ENCODE measurements at regions not wholly inside any gene's neighbourhood (a gene's known extent, or its start where the extent isn't known, plus 50 kb on each side); places are given as distances from the start of the nearest gene placed in this dataset.

GRCh38 chr20:40493549-40493948 lies 195.5 kb downstream of the MAFB start:
- Histone ChIP-seq H3K23ac (ENCODE audit: low read depth, low read length, poor library complexity) (no peak overlapping the region), H2AK5ac (ENCODE audit: low read depth, low read length) (no peak overlapping the region), H3K4ac (ENCODE audit: low read length) (no peak overlapping the region), H2AFZ (ENCODE audit: low read length) (no peak overlapping the region), H3K9me3 (replicated peaks in 1 of 2; ENCODE audit: control insufficient read depth in 2 of 2, insufficient read depth in 1 of 2, low read depth in 1 of 2, low read length in 2 of 2) (no peaks in the 10 kb centered on the region), H3K4me1 (ENCODE audit: control insufficient read depth in 2 of 2, insufficient read depth in 1 of 2, low read depth in 1 of 2, low read length in 2 of 2) (no peaks in the 10 kb centered on the region), H3K4me2 (ENCODE audit: insufficient read depth, low read length, poor library complexity, severe bottlenecking) (no peak overlapping the region), H3K79me1 (ENCODE audit: low read depth, low read length) (no peaks in the 10 kb centered on the region), H4K8ac (ENCODE audit: low read depth, low read length) (no peak overlapping the region), H4K91ac (ENCODE audit: low read depth, low read length, poor library complexity) (no peak overlapping the region), H3K18ac (ENCODE audit: low read length) (no peak overlapping the region), H3K27ac (replicated peaks; ENCODE audit: low read length) (no peak overlapping the region), H2BK5ac (ENCODE audit: low read length) (no peak overlapping the region), H2BK12ac (ENCODE audit: low read length) (no peak overlapping the region), H2BK120ac (ENCODE audit: low read depth, low read length) (no peak overlapping the region), H3K27me3 (ENCODE audit: control insufficient read depth in 3 of 3, insufficient read depth in 3 of 3, low read depth in 1 of 3, low read length in 3 of 3) (no peaks in the 10 kb centered on the region), H3K36me3 (replicated peaks in 1 of 2; ENCODE audit: control insufficient read depth in 2 of 2, insufficient read depth in 2 of 2, low read length in 2 of 2) (no peaks in the 10 kb centered on the region), H3K9ac (ENCODE audit: low read depth, low read length, poor library complexity) (no peak overlapping the region), H2BK15ac (ENCODE audit: low read length) (no peak overlapping the region), H3K4me3 (ENCODE audit: low read length in 2 of 2) (no peak overlapping the region), H3K14ac (ENCODE audit: low read length) (no peak overlapping the region)
- no peak for DNase-seq (ENCODE audit: low spot score)
- WGBS, 2 donors (ENCODE audit: extremely low coverage in 2 of 2, insufficient read length in 2 of 2, insufficient replicate concordance in 1 of 2) = no CpG with 5 or more reads among the region's 3 CpGs

- Histone ChIP-seq H2BK15ac (ENCODE audit: low read length) (no peak overlapping the region), H3K4me3 (ENCODE audit: low read length in 2 of 2) (no peak overlapping the region), H3K4me2 (ENCODE audit: insufficient read depth, low read length, poor library complexity, severe bottlenecking) (no peak overlapping the region), H2BK5ac (ENCODE audit: low read length) (no peak overlapping the region), H2BK120ac (ENCODE audit: low read depth, low read length) (no peak overlapping the region), H3K36me3 (replicated peaks in 1 of 2; ENCODE audit: control insufficient read depth in 2 of 2, insufficient read depth in 2 of 2, low read length in 2 of 2) (no peaks in the 10 kb centered on the region), H3K18ac (ENCODE audit: low read length) (no peak overlapping the region), H3K14ac (ENCODE audit: low read length) (no peak overlapping the region), H2BK12ac (ENCODE audit: low read length) (no peak overlapping the region), H4K8ac (ENCODE audit: low read depth, low read length) (no peak overlapping the region), H2AK5ac (ENCODE audit: low read depth, low read length) (no peak overlapping the region), H3K4ac (ENCODE audit: low read length) (no peak overlapping the region), H3K23ac (ENCODE audit: low read depth, low read length, poor library complexity) (no peak overlapping the region), H2AFZ (ENCODE audit: low read length) (no peak overlapping the region), H3K4me1 (ENCODE audit: control insufficient read depth in 2 of 2, insufficient read depth in 1 of 2, low read depth in 1 of 2, low read length in 2 of 2) (no peaks in the 10 kb centered on the region), H3K27ac (replicated peaks; ENCODE audit: low read length) (no peak overlapping the region), H3K9ac (ENCODE audit: low read depth, low read length, poor library complexity) (no peak overlapping the region), H3K9me3 (replicated peaks in 1 of 2; ENCODE audit: control insufficient read depth in 2 of 2, insufficient read depth in 1 of 2, low read depth in 1 of 2, low read length in 2 of 2) (no peaks in the 10 kb centered on the region), H4K91ac (ENCODE audit: low read depth, low read length, poor library complexity) (no peak overlapping the region), H3K79me1 (ENCODE audit: low read depth, low read length) (no peaks in the 10 kb centered on the region), H3K27me3 (ENCODE audit: control insufficient read depth in 3 of 3, insufficient read depth in 3 of 3, low read depth in 1 of 3, low read length in 3 of 3) (no peaks in the 10 kb centered on the region)
- DNase-seq (ENCODE audit: low spot score) = no peak
- WGBS, 2 donors (ENCODE audit: extremely low coverage in 2 of 2, insufficient read length in 2 of 2, insufficient replicate concordance in 1 of 2) = 100% methylated on average over 3 of the region's 4 CpGs; no CpG with 5 or more reads in 1 of the 2 donors
These were observed 196.0 kb downstream of the MAFB start for GRCh38 chr20:40493071-40493470.

- no peak for DNase-seq (ENCODE audit: low spot score)
- no peaks in the 10 kb centered on the region for H3K79me1 ChIP-seq (ENCODE audit: low read depth, low read length)
- H3K23ac ChIP-seq (ENCODE audit: low read depth, low read length, poor library complexity) = no peak overlapping the region
- no peak overlapping the region for H3K4me3 ChIP-seq (ENCODE audit: low read length in 2 of 2)
- WGBS, 2 donors (ENCODE audit: extremely low coverage in 2 of 2, insufficient read length in 2 of 2, insufficient replicate concordance in 1 of 2) = no CpG with 5 or more reads among the region's 5 CpGs
- no peak overlapping the region for H2BK120ac ChIP-seq (ENCODE audit: low read depth, low read length)
- no peak overlapping the region for H3K9ac ChIP-seq (ENCODE audit: low read depth, low read length, poor library complexity)
- no peak overlapping the region for H3K27ac ChIP-seq (replicated peaks; ENCODE audit: low read length)
- H3K9me3 ChIP-seq (replicated peaks in 1 of 2; ENCODE audit: control insufficient read depth in 2 of 2, insufficient read depth in 1 of 2, low read depth in 1 of 2, low read length in 2 of 2) = no peaks in the 10 kb centered on the region
- no peak overlapping the region for H3K4ac ChIP-seq (ENCODE audit: low read length)
- no peak overlapping the region for H2AFZ ChIP-seq (ENCODE audit: low read length)
- H4K91ac ChIP-seq (ENCODE audit: low read depth, low read length, poor library complexity) = no peak overlapping the region
- H3K4me2 ChIP-seq (ENCODE audit: insufficient read depth, low read length, poor library complexity, severe bottlenecking) = no peak overlapping the region
- no peak overlapping the region for H2BK15ac ChIP-seq (ENCODE audit: low read length)
- no peak overlapping the region for H2BK5ac ChIP-seq (ENCODE audit: low read length)
- H3K36me3 ChIP-seq (replicated peaks in 1 of 2; ENCODE audit: control insufficient read depth in 2 of 2, insufficient read depth in 2 of 2, low read length in 2 of 2) = no peaks in the 10 kb centered on the region
- H3K14ac ChIP-seq (ENCODE audit: low read length) = no peak overlapping the region
- no peak overlapping the region for H4K8ac ChIP-seq (ENCODE audit: low read depth, low read length)
- no peak overlapping the region for H2BK12ac ChIP-seq (ENCODE audit: low read length)
- no peaks in the 10 kb centered on the region for H3K4me1 ChIP-seq (ENCODE audit: control insufficient read depth in 2 of 2, insufficient read depth in 1 of 2, low read depth in 1 of 2, low read length in 2 of 2)
- no peak overlapping the region for H2AK5ac ChIP-seq (ENCODE audit: low read depth, low read length)
- no peak overlapping the region for H3K18ac ChIP-seq (ENCODE audit: low read length)
- H3K27me3 ChIP-seq (ENCODE audit: control insufficient read depth in 3 of 3, insufficient read depth in 3 of 3, low read depth in 1 of 3, low read length in 3 of 3) = no peaks in the 10 kb centered on the region
These were observed 197.9 kb downstream of the MAFB start for GRCh38 chr20:40491009-40491590.

- Histone ChIP-seq H3K36me3 (replicated peaks in 1 of 2; ENCODE audit: control insufficient read depth in 2 of 2, insufficient read depth in 2 of 2, low read length in 2 of 2) (no peaks in the 10 kb centered on the region), H3K27ac (replicated peaks; ENCODE audit: low read length) (no peak overlapping the region), H3K4me3 (ENCODE audit: low read length in 2 of 2) (no peak overlapping the region), H3K4me1 (ENCODE audit: control insufficient read depth in 2 of 2, insufficient read depth in 1 of 2, low read depth in 1 of 2, low read length in 2 of 2) (no peaks in the 10 kb centered on the region), H2AK5ac (ENCODE audit: low read depth, low read length) (no peak overlapping the region), H3K79me1 (ENCODE audit: low read depth, low read length) (no peaks in the 10 kb centered on the region), H3K4ac (ENCODE audit: low read length) (no peak overlapping the region), H2BK15ac (ENCODE audit: low read length) (no peak overlapping the region), H4K8ac (ENCODE audit: low read depth, low read length) (no peak overlapping the region), H2BK5ac (ENCODE audit: low read length) (no peak overlapping the region), H3K23ac (ENCODE audit: low read depth, low read length, poor library complexity) (no peak overlapping the region), H3K18ac (ENCODE audit: low read length) (no peak overlapping the region), H2BK120ac (ENCODE audit: low read depth, low read length) (no peak overlapping the region), H2BK12ac (ENCODE audit: low read length) (no peak overlapping the region), H3K9me3 (replicated peaks in 1 of 2; ENCODE audit: control insufficient read depth in 2 of 2, insufficient read depth in 1 of 2, low read depth in 1 of 2, low read length in 2 of 2) (no peaks in the 10 kb centered on the region), H3K4me2 (ENCODE audit: insufficient read depth, low read length, poor library complexity, severe bottlenecking) (no peak overlapping the region), H3K14ac (ENCODE audit: low read length) (no peak overlapping the region), H4K91ac (ENCODE audit: low read depth, low read length, poor library complexity) (no peak overlapping the region), H2AFZ (ENCODE audit: low read length) (no peak overlapping the region), H3K9ac (ENCODE audit: low read depth, low read length, poor library complexity) (no peak overlapping the region), H3K27me3 (ENCODE audit: control insufficient read depth in 3 of 3, insufficient read depth in 3 of 3, low read depth in 1 of 3, low read length in 3 of 3) (no peaks in the 10 kb centered on the region)
- DNase-seq (ENCODE audit: low spot score) = no peak
- WGBS, 2 donors (ENCODE audit: extremely low coverage in 2 of 2, insufficient read length in 2 of 2, insufficient replicate concordance in 1 of 2) = no CpG with 5 or more reads among the region's 2 CpGs
These were observed 199.2 kb downstream of the MAFB start for GRCh38 chr20:40489886-40490285.

Measured in neuronal stem cell (in vitro differentiated cells).